Activated CD4-positive, alpha-beta T cell treated with anti-CD3 and anti-CD28 coated beads, Interleukin-2, Interleukin-4, amounts not matched to agents 100 ng/mL and 50 ng/mL, durations not matched to agents 16 hours and 8 hours (primary cell): ENCODE measurements at regions not wholly inside any gene's neighbourhood (a gene's known extent, or its start where the extent isn't known, plus 50 kb on each side); places are given as distances from the start of the nearest gene placed in this dataset.

Source experiments
- DNase-seq: peaks from one replicate; pipeline ENCODE4 v3.0.0-alpha.2; 2020; ENCODE audit warnings: low spot score

- no peak for DNase-seq
These were observed 371.0 kb downstream of the ICE1 start for GRCh38 chr5:5793242-5794117.

- DNase-seq: no peak
These were observed 369.6 kb downstream of the ICE1 start for GRCh38 chr5:5792106-5792505.

- DNase-seq: no peak
These were observed 366.3 kb downstream of the ICE1 start for GRCh38 chr5:5788793-5789192.

GRCh38 chr5:5787373-5787772, 364.9 kb downstream of the ICE1 start:
- no peak for DNase-seq

DNA sequence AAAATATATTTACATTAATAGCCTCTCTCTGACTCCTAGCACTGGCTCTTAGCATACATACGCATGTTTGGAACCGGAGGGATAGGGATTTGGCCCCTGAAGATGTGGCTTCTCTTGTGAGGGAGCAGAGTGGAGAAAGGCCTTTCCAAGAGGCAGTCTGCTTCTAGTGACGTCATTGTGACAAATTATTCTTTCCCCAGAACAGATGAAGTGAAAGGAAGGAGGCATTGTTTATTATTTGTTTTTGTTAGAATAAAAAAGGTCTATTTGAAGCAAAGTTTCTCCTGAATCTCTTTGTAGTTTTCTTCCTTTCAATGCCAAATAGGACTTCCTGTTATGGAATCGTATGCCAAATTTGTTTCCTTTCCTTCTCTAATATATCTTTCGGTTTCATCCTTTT, 361.6 kb downstream of the ICE1 start:
- no peak for DNase-seq

DNA sequence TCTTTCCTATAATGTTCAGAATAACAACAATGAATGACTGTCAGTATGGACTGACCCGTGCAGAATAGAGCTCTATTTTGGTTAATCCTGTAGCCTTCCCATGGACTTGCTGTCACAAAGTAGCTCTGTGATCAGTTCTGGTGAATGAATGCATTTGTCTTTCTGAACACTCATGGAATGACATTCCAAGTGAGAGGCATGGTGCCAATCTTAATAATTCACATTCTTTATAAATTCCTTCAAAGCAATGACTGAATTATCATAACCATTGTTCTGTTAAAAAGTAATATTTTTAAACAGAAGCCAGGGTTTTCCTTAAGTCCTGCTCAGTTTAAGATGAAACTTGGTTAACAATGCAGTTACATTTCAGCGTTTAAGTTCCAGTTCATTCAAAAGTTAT, 360.5 kb downstream of the ICE1 start:
- no peak for DNase-seq

DNA sequence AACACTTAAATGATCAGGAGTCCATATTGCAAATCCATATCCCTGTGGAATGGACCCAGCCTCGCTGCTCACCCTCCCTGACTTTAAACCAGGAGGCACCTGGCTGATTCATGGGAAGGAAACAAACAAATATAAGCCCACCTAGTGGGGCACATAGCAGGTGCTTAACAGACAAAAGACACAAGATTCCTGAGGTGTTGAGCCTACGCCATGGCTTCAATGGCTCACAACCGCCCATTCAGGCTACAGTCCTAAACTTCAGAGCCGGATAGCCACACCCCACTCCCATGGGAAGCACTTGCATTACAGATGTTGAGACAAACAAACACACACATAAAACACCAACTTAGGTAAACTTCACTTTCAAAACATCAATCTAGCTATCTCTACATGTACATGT, 359.9 kb downstream of the ICE1 start:
- DNase-seq: no peak

GRCh38 chr5:5781335-5781734, 358.9 kb downstream of the ICE1 start:
- DNase-seq: no peak

- no peak for DNase-seq
These were observed 357.8 kb downstream of the ICE1 start for GRCh38 chr5:5780253-5780652.

DNA sequence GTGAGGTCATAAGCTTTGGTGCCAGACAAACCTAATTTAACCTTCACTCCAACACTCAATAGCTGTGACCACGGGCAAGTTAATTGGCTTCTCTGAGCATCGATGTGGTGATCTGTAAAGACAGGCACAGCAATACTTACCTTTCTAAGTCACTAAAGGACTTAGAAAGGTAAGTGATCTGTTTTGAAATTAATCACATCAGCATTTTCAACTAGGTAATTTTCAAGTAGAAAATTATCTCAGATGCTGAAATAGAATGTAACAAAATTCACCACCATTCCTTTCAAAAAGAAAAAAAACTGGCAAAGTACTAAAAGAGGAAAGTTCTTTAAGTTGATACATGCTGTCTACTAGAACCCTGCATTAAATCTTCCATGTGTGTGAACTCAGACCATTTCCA, 354.5 kb downstream of the ICE1 start:
- no peak for DNase-seq

- DNase-seq: no peak
These were observed 349.7 kb downstream of the ICE1 start for GRCh38 chr5:5772202-5772601.

- DNase-seq: no peak
These were observed 348.3 kb downstream of the ICE1 start for GRCh38 chr5:5770825-5771224.

- no peak for DNase-seq
These were observed 344.9 kb downstream of the ICE1 start for GRCh38 chr5:5767286-5767928.

GRCh38 chr5:5765066-5765850, 342.8 kb downstream of the ICE1 start:
- no peak for DNase-seq

DNA sequence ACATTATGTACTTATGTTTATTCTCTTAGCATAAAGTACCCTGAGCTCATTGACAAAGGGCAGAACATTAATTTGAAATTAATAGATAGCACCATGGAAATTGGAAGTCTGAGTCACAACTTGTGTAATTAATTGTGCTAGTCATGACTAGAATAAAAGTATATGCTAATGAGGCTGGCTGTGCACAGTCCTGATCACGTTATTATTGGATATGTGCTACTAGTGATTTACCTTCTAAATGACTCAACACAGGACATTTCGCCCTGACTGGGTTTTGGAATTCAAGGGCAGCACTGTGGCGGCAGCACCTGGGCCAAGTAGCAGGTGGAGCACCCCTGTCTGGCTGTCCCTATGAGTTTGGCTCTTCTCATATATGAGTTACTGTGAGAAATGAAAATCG, 341.8 kb downstream of the ICE1 start:
- no peak for DNase-seq

DNA sequence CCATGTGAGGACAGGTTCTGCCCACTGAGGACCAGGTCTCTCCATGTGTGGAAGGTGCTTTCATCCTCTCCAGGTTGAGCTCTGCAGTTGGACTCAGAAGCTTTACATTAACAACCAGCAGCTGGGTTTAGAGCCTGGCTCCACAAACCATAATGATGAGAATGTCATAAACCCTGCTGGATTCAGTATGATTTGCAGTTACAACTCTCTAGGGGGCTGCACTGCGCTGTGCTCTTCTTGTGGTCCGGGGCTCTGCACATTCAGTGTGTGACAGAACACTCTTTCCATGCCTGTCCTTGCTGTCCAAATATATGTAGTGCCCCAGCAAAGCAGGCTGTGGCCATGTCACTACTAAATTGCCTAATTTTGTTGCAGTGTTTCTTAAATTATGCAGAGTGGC, 334.3 kb downstream of the ICE1 start:
- no peak for DNase-seq

GRCh38 chr5:5755888-5756287, 333.4 kb downstream of the ICE1 start:
- DNase-seq: no peak

- no peak for DNase-seq
These were observed 330.4 kb downstream of the ICE1 start for GRCh38 chr5:5752844-5753243.

- no peak for DNase-seq
These were observed 329.5 kb downstream of the ICE1 start for GRCh38 chr5:5751987-5752386.

DNA sequence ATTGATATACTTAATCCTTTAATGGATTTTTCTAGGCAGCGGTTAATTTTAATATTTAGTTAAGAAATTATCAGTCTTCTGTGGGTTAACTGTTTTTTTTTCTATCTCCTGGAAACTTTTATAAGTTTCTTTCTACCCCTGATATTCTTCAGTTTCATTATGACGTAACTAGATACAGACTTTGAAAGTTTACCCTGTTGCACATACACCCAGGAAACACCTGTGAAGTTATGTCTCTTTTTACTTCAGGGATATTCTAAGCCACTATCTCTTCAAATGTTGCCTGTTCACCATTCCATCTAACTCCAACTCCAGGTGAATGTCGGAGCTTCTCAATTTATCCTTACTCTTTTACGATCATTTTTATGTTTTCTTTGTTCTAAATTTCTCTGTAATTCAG, 329.0 kb downstream of the ICE1 start:
- DNase-seq: no peak

DNA sequence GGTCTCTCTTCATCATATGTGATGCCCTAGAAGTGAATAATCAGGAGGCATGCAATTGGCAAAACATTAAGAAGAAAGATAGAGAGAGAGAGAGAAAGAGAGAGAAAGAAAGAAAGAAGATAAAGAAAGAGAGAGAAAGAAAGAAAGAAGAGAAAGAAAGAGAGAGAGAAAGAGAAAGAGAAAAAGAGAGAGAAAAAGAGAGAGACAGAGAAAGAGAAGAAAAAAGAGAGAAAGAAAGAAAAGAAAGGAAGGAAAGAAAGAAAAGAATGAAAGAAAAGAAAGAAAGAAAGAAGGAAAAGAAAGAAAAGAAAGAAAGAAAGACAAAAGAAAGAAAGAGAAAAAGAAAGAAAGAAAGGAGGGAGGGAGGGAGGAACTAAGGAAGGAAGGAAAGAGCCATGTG, 318.9 kb downstream of the ICE1 start:
- DNase-seq: no peak

DNA sequence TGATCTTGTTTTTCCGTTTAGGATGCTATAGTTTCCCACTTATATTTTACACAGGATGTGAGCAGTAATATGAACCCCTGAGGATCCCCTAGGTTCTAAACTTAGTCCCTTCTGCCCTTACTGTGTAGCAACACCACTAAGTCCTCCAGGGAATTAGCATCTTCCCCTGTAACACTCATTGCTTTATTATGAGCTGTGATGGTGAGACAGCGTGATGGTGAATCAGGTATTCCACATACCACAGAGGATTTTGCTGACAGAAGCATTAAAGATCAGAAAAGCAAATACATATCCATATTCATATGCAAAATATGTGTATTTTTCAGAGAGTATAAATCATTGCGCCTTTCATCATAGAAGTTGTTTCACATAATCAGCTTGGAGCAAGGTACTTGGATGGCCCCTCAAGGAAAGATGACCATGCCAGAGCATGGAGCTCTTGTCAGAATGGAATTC, 317.0 kb downstream of the ICE1 start:
- no peak for DNase-seq
